MM.1S (cell line): ENCODE measurements at regions not wholly inside any gene's neighbourhood (a gene's known extent, or its start where the extent isn't known, plus 50 kb on each side); places are given as distances from the start of the nearest gene placed in this dataset.

ENCODE experiments used
- DNase-seq: peaks from one replicate; pipeline ENCODE4 v3.0.0-alpha.2; 2015
- H2AFZ ChIP-seq: fragments of 300-600 bp; sonication (generic); 2 replicates; pipeline ENCODE4 v1.6.0; 2016; ENCODE audit warnings: antibody characterized with exemption, low read length
- H3F3A ChIP-seq: fragments of 300-600 bp; sonication (generic); 2 replicates; pipeline ENCODE4 v1.6.1; 2016; ENCODE audit warnings: mild to moderate bottlenecking, antibody characterized with exemption, low read length, moderate library complexity, mixed read lengths; ENCODE audit not compliant: insufficient read depth
- H3K27ac ChIP-seq: fragments of 300-600 bp; sonication (generic); 2 replicates; pipeline ENCODE4 v1.5.1; 2016; ENCODE audit warnings: mild to moderate bottlenecking, low read length
- H3K27me3 ChIP-seq: fragments of 300-600 bp; sonication (generic); replicated peaks from 2 replicates; pipeline ENCODE4 v1.6.0; 2016; ENCODE audit warnings: low read length; ENCODE audit not compliant: insufficient read depth
- H3K36me3 ChIP-seq: fragments of 300-600 bp; sonication (generic); replicated peaks from 2 replicates; pipeline ENCODE4 v1.6.1; 2016; ENCODE audit warnings: mild to moderate bottlenecking, low read length, mixed read lengths; ENCODE audit not compliant: insufficient read depth
- H3K4me1 ChIP-seq: fragments of 300-600 bp; sonication (generic); 2 replicates; pipeline ENCODE4 v1.6.1; 2016; ENCODE audit warnings: low read length, mixed read lengths
- H3K4me2 ChIP-seq: fragments of 300-600 bp; sonication (generic); 2 replicates; pipeline ENCODE4 v1.6.0; 2016; ENCODE audit warnings: low read depth, low read length
- H3K4me3 ChIP-seq: fragments of 300-600 bp; sonication (generic); 2 replicates; pipeline ENCODE4 v1.5.1; 2016; ENCODE audit warnings: low read length, mixed read lengths
- H3K79me2 ChIP-seq: fragments of 300-600 bp; sonication (generic); 2 replicates; pipeline ENCODE4 v1.6.1; 2016; ENCODE audit warnings: mixed run types, low read length, mixed read lengths
- H3K9ac ChIP-seq: fragments of 300-600 bp; sonication (generic); 2 replicates; pipeline ENCODE4 v1.6.1; 2016; ENCODE audit warnings: low read length, mixed read lengths
- H3K9me2 ChIP-seq: fragments of 300-600 bp; sonication (generic); replicated peaks from 2 replicates; pipeline ENCODE4 v1.6.1; 2016; ENCODE audit warnings: mild to moderate bottlenecking, low read length, mixed read lengths; ENCODE audit not compliant: insufficient read depth
- H3K9me3 ChIP-seq: fragments of 300-600 bp; sonication (generic); replicated peaks from 2 replicates; pipeline ENCODE4 v1.6.1; 2016; ENCODE audit warnings: mild to moderate bottlenecking, low read length, mixed read lengths; ENCODE audit not compliant: insufficient read depth
- H4K20me1 ChIP-seq: fragments of 300-600 bp; sonication (generic); 2 replicates; pipeline ENCODE4 v1.6.1; 2016; ENCODE audit warnings: mild to moderate bottlenecking, low read length, moderate library complexity, mixed read lengths; ENCODE audit not compliant: insufficient read depth
- CTCF ChIP-seq: fragments of 300-600 bp; sonication (generic); IDR thresholded peaks from 2 replicates; pipeline ENCODE4 v1.5.1; 2016; ENCODE audit warnings: antibody characterized with exemption, low read length, mixed read lengths
- EZH2 ChIP-seq: fragments of 300-600 bp; sonication (generic); optimal IDR thresholded peaks from 2 replicates; pipeline ENCODE3; 2017; ENCODE audit warnings: low read depth, mild to moderate bottlenecking, antibody characterized with exemption, low read length, mixed read lengths
- EZH2phosphoT487 ChIP-seq: fragments of 300-600 bp; sonication (generic); IDR thresholded peaks from 2 replicates; pipeline ENCODE4 v1.6.1; 2018; ENCODE audit warnings: antibody characterized with exemption, low read length

GRCh38 chr15:93307513-93307912 lies 218.5 kb upstream of the RGMA start:
- no peaks in the 10 kb centered on the region for H3K9me2 ChIP-seq
- no peak overlapping the region for H2AFZ ChIP-seq
- H4K20me1 ChIP-seq, result no peaks in the 10 kb centered on the region
- no peak for TF ChIP-seq EZH2
- TF ChIP-seq CTCF, result no peak
- TF ChIP-seq EZH2phosphoT487, result no peak
- H3K9me3 ChIP-seq, result no peaks in the 10 kb centered on the region
- no peaks in the 10 kb centered on the region for H3F3A ChIP-seq
- no peaks in the 10 kb centered on the region for H3K4me1 ChIP-seq
- H3K9ac ChIP-seq, result no peak overlapping the region
- no peaks in the 10 kb centered on the region for H3K36me3 ChIP-seq
- no peaks in the 10 kb centered on the region for H3K79me2 ChIP-seq
- no peak for DNase-seq
- no peak overlapping the region for H3K4me2 ChIP-seq
- no peaks in the 10 kb centered on the region for H3K27me3 ChIP-seq
- H3K4me3 ChIP-seq, result no peak overlapping the region
- H3K27ac ChIP-seq, result no peak overlapping the region

GRCh38 chr15:93305306-93305705 lies 216.3 kb upstream of the RGMA start:
- Histone ChIP-seq H3K9me2 (no peaks in the 10 kb centered on the region), H3F3A (no peaks in the 10 kb centered on the region), H3K9ac (no peak overlapping the region), H3K27me3 (no peaks in the 10 kb centered on the region), H2AFZ (no peak overlapping the region), H3K79me2 (no peaks in the 10 kb centered on the region), H3K9me3 (no peaks in the 10 kb centered on the region), H3K4me3 (no peak overlapping the region), H3K27ac (no peak overlapping the region), H3K36me3 (no peaks in the 10 kb centered on the region), H3K4me1 (no peaks in the 10 kb centered on the region), H3K4me2 (no peak overlapping the region), H4K20me1 (no peaks in the 10 kb centered on the region)
- TF ChIP-seq EZH2phosphoT487, result no peak
- TF ChIP-seq CTCF, result no peak
- TF ChIP-seq EZH2, result no peak
- DNase-seq, result no peak

GRCh38 chr15:93302080-93302765 lies 213.2 kb upstream of the RGMA start:
- Histone ChIP-seq H3K27me3 (no peaks in the 10 kb centered on the region), H3K9me3 (no peaks in the 10 kb centered on the region), H3K9me2 (no peaks in the 10 kb centered on the region), H3K27ac (no peak overlapping the region), H2AFZ (no peak overlapping the region), H3K4me2 (no peak overlapping the region), H3K4me3 (no peak overlapping the region), H3K79me2 (no peaks in the 10 kb centered on the region), H3K9ac (no peak overlapping the region), H3K4me1 (no peaks in the 10 kb centered on the region), H3K36me3 (no peaks in the 10 kb centered on the region), H4K20me1 (no peaks in the 10 kb centered on the region), H3F3A (no peaks in the 10 kb centered on the region)
- TF ChIP-seq EZH2phosphoT487, result no peak
- no peak for TF ChIP-seq EZH2
- no peak for TF ChIP-seq CTCF
- DNase-seq, result no peak
